Heart left ventricle (tissue), 16 donors: ENCODE measurements at regions not wholly inside any gene's neighbourhood (a gene's known extent, or its start where the extent isn't known, plus 50 kb on each side); places are given as distances from the start of the nearest gene placed in this dataset.

Experiments
- ATAC-seq, 4 donors: fragments of 200-7000 bp; cut with Tn5 transposase; one replicate each; pipeline ENCODE4 v1.9.1; 2020 to 2022; ENCODE audit warnings: moderate library complexity in 4 of 4, mild to moderate bottlenecking in 3 of 4, moderate number of reproducible peaks in 1 of 4
- DNase-seq, 5 donors: peaks; one replicate each; pipeline ENCODE4 v3.0.0-alpha.2; 2020
- H3K27ac ChIP-seq, 12 donors: fragments of 200-600 bp; sonication (generic) in 4 of 12; one replicate each; pipeline versions ENCODE4 v1.5.0 to v1.8.0; 2016 to 2022; ENCODE audit warnings: mild to moderate bottlenecking in 2 of 12
- H3K27me3 ChIP-seq, 9 donors: fragments of 200-600 bp; sonication (generic) in 2 of 9; one replicate each; pipeline versions ENCODE4 v1.5.1 to v1.8.0; 2016 to 2022; ENCODE audit warnings: mild to moderate bottlenecking in 3 of 9
- H3K36me3 ChIP-seq, 9 donors: fragments of 200-600 bp; sonication (generic) in 2 of 9; one replicate each; pipeline versions ENCODE4 v1.5.0 to v1.8.0; 2018 to 2022; ENCODE audit warnings: mild to moderate bottlenecking in 2 of 9
- H3K4me1 ChIP-seq, 12 donors: fragments of 200-600 bp; sonication (generic) in 4 of 12; one replicate each; pipeline versions ENCODE4 v1.5.0 to v1.8.0; 2016 to 2022; ENCODE audit warnings: mild to moderate bottlenecking in 3 of 12
- H3K4me3 ChIP-seq, 12 donors: fragments of 200-600 bp; sonication (generic) in 4 of 12; one replicate each; pipeline versions ENCODE4 v1.5.0 to v1.8.0; 2017 to 2022; ENCODE audit warnings: mild to moderate bottlenecking in 9 of 12, moderate library complexity in 4 of 12
- H3K9me3 ChIP-seq, 12 donors: fragments of 200-600 bp; sonication (generic) in 4 of 12; one replicate each; pipeline versions ENCODE4 v1.5.0 to v1.8.0; 2016 to 2022; ENCODE audit warnings: mild to moderate bottlenecking in 1 of 12
- POLR2A ChIP-seq, 2 donors: fragments of 450-650 bp; IDR thresholded peaks; one replicate each; pipeline ENCODE4 v1.6.1; 2017; ENCODE audit warnings: antibody characterized with exemption in 2 of 2, mild to moderate bottlenecking in 2 of 2, moderate library complexity in 2 of 2
- WGBS, 4 donors: extraction: QIAGEN DNeasy Blood & Tissue Kit in 2 of 4; methylation state at CpG; one replicate each; pipeline versions ENCODE4 v1.1.5 to v1.1.7; 2013 to 2018; 5-methylcytosine and 5-hydroxymethylcytosine counted together
- intact Hi-C, 10 donors: fragments of 100-400 bp; cut with DNase I; formaldehyde crosslinking; loops; one replicate each; pipeline versions ENCODE4 v1.11.1 to v1.14.2; 2022
- TF ChIP-seq, protein P1 (sequence below), 12 donors: fragments of 200-600 bp; sonication (generic) in 4 of 12; IDR thresholded peaks; one replicate each; pipeline versions ENCODE4 v1.5.0 to v1.8.0; 2018 to 2022; ENCODE audit warnings: antibody characterized with exemption in 12 of 12, mild to moderate bottlenecking in 5 of 12
- donor health status: ischemic (EF 13 %, LVEDD 7.1; RV severe dilation, severe dysfunction).
- donor health status: healthy with polysubstance abuse.
- donor health status: DM: no; HTN: yes; CAD: no.
- donor health status: DM: no; HTN: no; CAD: no.
- donor health status: ischemic (EF 25% LVEDD 6.9; RV normal size, moderate dysfunction).
- donor health status: ischemic (EF 25% LVEDD 5.7; RV mildly dilated, moderate dysfunction).
- donor health status: healthy.
- donor health status: DM: yes; HTN: yes; CAD: no.
- donor health status: ischemic (EF 35%, LVEDD 5.7; RV mildly dilated, moderate dysfunction).
- donor health status: nonischemic (EF 11% LVEDD 7.7; RV severe dilation, severe dysfunction).
- donor health status: DM: yes; HTN: yes; CAD: no.
- donor health status: PGD.
- donor health status: ischemic (EF 29% LVEDD 5.4; RV normal size, mild dysfunction).
- donor health status: nonischemic (EF 23%, LVEDD 6.1; RV moderate dilation, normal function).

DNA sequence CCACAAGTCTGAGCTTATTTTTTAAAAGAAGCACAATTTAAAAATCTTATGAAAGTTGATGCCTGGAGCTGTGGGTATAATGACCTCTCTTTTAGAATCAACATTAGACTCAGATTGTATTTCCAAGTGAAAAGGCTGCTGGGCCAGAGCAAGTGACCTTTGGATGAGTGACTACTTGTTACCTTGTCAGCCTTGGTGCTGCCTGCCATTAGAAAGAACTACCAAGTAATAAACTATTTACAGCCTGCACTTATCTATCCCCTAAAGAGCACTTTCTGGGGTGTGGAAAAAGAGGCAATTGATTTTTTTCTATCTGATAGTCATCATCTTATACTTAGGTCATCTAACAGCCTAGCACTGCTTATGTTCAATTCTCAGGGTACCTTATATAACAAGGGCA lies 134.9 kb upstream of the FBXL17 start:
- no peak overlapping the region for H3K27ac ChIP-seq
- no peak overlapping the region for H3K4me3 ChIP-seq
- intact Hi-C loops = no loop called here
- no peaks in the 10 kb centered on the region for H3K4me1 ChIP-seq
- H3K9me3 ChIP-seq = no peaks in the 10 kb centered on the region
- H3K36me3 ChIP-seq = no peaks in the 10 kb centered on the region
- ATAC-seq = no peak
- H3K27me3 ChIP-seq = peaks cover 0 to 4% (median 0%) of the 10 kb centered on the region in 9 donors
- no peak for DNase-seq
- no peak for TF ChIP-seq POLR2A (IDR thresholded peaks at IDR 0.05)
- TF ChIP-seq, protein P1, sequence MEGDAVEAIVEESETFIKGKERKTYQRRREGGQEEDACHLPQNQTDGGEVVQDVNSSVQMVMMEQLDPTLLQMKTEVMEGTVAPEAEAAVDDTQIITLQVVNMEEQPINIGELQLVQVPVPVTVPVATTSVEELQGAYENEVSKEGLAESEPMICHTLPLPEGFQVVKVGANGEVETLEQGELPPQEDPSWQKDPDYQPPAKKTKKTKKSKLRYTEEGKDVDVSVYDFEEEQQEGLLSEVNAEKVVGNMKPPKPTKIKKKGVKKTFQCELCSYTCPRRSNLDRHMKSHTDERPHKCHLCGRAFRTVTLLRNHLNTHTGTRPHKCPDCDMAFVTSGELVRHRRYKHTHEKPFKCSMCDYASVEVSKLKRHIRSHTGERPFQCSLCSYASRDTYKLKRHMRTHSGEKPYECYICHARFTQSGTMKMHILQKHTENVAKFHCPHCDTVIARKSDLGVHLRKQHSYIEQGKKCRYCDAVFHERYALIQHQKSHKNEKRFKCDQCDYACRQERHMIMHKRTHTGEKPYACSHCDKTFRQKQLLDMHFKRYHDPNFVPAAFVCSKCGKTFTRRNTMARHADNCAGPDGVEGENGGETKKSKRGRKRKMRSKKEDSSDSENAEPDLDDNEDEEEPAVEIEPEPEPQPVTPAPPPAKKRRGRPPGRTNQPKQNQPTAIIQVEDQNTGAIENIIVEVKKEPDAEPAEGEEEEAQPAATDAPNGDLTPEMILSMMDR (IDR thresholded peaks at IDR 0.05) = no peak

DNA sequence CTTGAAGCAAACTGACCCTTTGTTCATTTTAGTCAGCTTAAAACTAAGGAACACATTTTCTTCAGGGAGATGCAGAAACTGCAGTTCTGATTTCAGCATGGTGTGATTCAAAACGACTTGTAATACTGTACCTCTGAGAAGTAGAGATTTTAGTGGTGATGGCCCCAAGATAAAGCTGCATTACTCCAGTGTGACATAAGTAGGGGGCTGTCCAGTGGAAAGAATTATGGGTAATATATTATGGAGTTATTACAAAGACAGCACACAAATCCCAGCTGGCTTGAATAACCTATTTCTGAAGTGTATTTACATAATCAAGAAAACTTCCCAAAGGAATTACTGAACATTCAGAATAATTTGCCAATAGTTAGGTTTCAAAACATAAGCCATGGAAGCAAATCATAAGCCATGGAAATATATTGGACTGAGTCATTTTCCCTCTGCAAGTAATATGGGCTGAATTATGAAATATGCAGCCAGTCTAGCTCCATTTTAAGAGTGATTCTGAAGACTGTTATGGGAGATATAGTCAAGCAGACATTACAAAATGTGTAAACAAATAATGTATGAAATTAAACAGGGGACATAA lies 133.7 kb upstream of the FBXL17 start:
- DNase-seq = no peak
- Histone ChIP-seq H3K27ac (no peak overlapping the region), H3K36me3 (no peaks in the 10 kb centered on the region), H3K4me3 (no peak overlapping the region), H3K9me3 (no peaks in the 10 kb centered on the region), H3K27me3 (peaks cover 0 to 4% (median 0%) of the 10 kb centered on the region in 9 donors), H3K4me1 (no peaks in the 10 kb centered on the region)
- no peak for TF ChIP-seq POLR2A (IDR thresholded peaks at IDR 0.05)
- TF ChIP-seq, protein P1 (IDR thresholded peaks at IDR 0.05) = no peak
- ATAC-seq = no peak
- WGBS, 4 donors = 42 to 63% (median 44%) methylated on average over 1 of the region's 1 CpG
- intact Hi-C loops = no loop called here

DNA sequence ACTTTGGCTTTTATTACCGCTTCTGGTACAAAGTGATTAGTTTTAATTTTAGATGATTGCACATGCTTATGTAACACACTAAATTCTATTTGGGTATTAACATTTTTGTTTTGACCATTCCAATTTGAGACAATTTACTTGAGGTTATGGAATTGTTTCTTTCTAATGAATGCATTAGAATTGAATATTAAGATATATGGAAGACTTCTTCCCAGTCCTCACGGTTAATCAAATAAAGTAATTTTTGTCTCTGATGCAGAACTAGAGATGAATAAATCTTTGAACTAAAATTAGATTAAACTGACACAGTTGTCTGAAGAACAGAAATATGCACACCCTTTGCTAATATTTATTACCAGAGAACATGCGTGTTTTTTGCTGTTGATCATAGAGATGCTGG lies 127.1 kb upstream of the FBXL17 start:
- H3K27me3 ChIP-seq = peaks cover 0 to 4% (median 0%) of the 10 kb centered on the region in 9 donors
- H3K36me3 ChIP-seq = no peaks in the 10 kb centered on the region
- DNase-seq (no peak), ATAC-seq (no peak)
- no peak overlapping the region for H3K27ac ChIP-seq
- TF ChIP-seq POLR2A (IDR thresholded peaks at IDR 0.05) = no peak
- TF ChIP-seq, protein P1 (IDR thresholded peaks at IDR 0.05) = no peak
- H3K9me3 ChIP-seq = no peaks in the 10 kb centered on the region
- WGBS, 4 donors = 93 to 95% (median 95%) methylated on average over 3 of the region's 3 CpGs
- intact Hi-C loops = no loop called here
- no peaks in the 10 kb centered on the region for H3K4me1 ChIP-seq
- no peak overlapping the region for H3K4me3 ChIP-seq

DNA sequence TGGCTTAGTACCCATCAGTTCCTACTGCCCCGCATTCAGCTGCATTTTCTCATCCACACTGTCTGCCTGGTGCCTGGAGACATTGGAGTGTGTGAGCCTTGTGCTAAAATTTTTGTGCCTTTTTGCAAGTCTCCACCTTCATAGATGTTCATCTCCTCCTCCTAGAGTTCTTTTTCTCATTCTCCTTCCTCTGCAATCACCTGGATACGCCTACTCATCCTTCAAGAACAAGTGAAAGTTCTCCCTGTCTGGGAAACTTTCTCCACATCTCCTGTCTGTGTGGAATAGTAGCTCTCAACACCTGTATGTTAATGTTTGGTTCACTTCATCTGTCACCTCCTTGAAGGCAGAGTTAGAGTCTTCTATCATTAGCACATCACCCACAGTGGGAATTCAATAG lies 125.7 kb upstream of the FBXL17 start:
- TF ChIP-seq POLR2A (IDR thresholded peaks at IDR 0.05) = no peak
- TF ChIP-seq, protein P1 (IDR thresholded peaks at IDR 0.05) = no peak
- DNase-seq (no peak), ATAC-seq (no peak)
- Histone ChIP-seq H3K4me3 (no peak overlapping the region), H3K27ac (no peak overlapping the region), H3K36me3 (no peaks in the 10 kb centered on the region), H3K27me3 (peaks cover 0 to 4% (median 0%) of the 10 kb centered on the region in 9 donors), H3K9me3 (no peaks in the 10 kb centered on the region), H3K4me1 (no peaks in the 10 kb centered on the region)
- intact Hi-C loops = no loop called here
- WGBS, 4 donors = 68 to 79% (median 75%) methylated on average over 2 of the region's 2 CpGs
